ENCODE measurements at regions not wholly inside any gene's neighbourhood (a gene's known extent, or its start where the extent isn't known, plus 50 kb on each side); places are given as distances from the start of the nearest gene placed in this dataset.

GRCh38 chr2:118443596-118443995 lies 355.3 kb downstream of the INSIG2 start:
- POLR2A ChIA-PET: no interaction called here
- no peaks in the 10 kb centered on the region for H3K4me1 Mint-ChIP-seq (ENCODE audit: low read depth)
- no peak for ATAC-seq
- peaks cover 2% of the 10 kb centered on the region for H3K27me3 Mint-ChIP-seq (ENCODE audit: low read depth)
- H3K9me3 Mint-ChIP-seq (ENCODE audit: insufficient read depth): no peaks in the 10 kb centered on the region
- CTCF ChIA-PET: no interaction called here
- H3K4me3 Mint-ChIP-seq: no peak overlapping the region
- DNase-seq: no peak
- no peaks in the 10 kb centered on the region for H3K36me3 Mint-ChIP-seq (ENCODE audit: low read depth)
- H3K27ac Mint-ChIP-seq: no peak overlapping the region

DNA sequence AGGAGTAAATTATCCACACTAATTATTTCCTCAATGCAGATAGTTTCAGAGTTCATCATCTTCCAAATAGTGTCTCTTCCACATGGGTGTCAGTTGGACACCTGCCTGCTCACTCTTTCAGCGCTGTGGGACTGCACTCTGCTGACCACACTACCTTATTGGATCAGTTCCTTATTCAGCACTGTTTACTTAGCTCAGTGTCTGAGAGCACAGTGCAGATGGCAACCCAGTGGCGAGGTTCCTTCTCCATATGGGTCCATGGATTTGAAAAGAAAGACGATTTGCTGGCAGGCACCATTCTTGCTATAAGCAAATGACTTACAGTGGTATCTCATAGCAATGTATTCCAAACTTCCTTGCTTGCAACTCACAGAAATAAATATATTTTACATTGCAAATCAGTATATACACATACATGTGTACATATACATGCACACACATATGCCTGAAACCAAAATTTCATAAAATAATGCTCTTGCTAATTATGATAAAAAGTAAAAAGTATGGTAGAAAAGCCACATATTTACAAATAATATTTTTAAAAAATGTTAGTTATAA lies 354.8 kb downstream of the INSIG2 start:
- DNase-seq (no peak), ATAC-seq (no peak)
- ChIA-PET CTCF (no interaction called here), POLR2A (no interaction called here)
- no peaks in the 10 kb centered on the region for H3K4me1 Mint-ChIP-seq (ENCODE audit: low read depth)
- H3K9me3 Mint-ChIP-seq (ENCODE audit: insufficient read depth): no peaks in the 10 kb centered on the region
- H3K36me3 Mint-ChIP-seq (ENCODE audit: low read depth): no peaks in the 10 kb centered on the region
- H3K27me3 Mint-ChIP-seq (ENCODE audit: low read depth): no peaks in the 10 kb centered on the region
- H3K27ac Mint-ChIP-seq: no peak overlapping the region
- no peak overlapping the region for H3K4me3 Mint-ChIP-seq

GRCh38 chr2:118442046-118442445 lies 353.8 kb downstream of the INSIG2 start:
- POLR2A ChIA-PET: no interaction called here
- no peaks in the 10 kb centered on the region for H3K4me1 Mint-ChIP-seq (ENCODE audit: low read depth)

GRCh38 chr2:118440404-118441098 lies 352.3 kb downstream of the INSIG2 start:
- DNase-seq: no peak
- H3K4me3 Mint-ChIP-seq: no peak overlapping the region
- H3K27ac Mint-ChIP-seq: no peak overlapping the region
- H3K4me1 Mint-ChIP-seq (ENCODE audit: low read depth): no peaks in the 10 kb centered on the region
- no peak for ATAC-seq
- ChIA-PET CTCF (interaction anchor here (0.7 kb wide), 1 partner anchor 9 kb away, joined by 3 read pairs; no protein-coding TSS in a partner anchor), POLR2A (no interaction called here)
- no peaks in the 10 kb centered on the region for H3K36me3 Mint-ChIP-seq (ENCODE audit: low read depth)
- H3K27me3 Mint-ChIP-seq (ENCODE audit: low read depth): no peaks in the 10 kb centered on the region
- H3K9me3 Mint-ChIP-seq (ENCODE audit: insufficient read depth): no peaks in the 10 kb centered on the region

More at GRCh38 chr2:118442046-118442445, 353.8 kb downstream of the INSIG2 start:
- H3K27me3 Mint-ChIP-seq (ENCODE audit: low read depth): no peaks in the 10 kb centered on the region
- CTCF ChIA-PET: no interaction called here
- ATAC-seq: no peak
- no peak overlapping the region for H3K4me3 Mint-ChIP-seq
- H3K9me3 Mint-ChIP-seq (ENCODE audit: insufficient read depth): no peaks in the 10 kb centered on the region
- H3K36me3 Mint-ChIP-seq (ENCODE audit: low read depth): no peaks in the 10 kb centered on the region
- no peak overlapping the region for H3K27ac Mint-ChIP-seq
- DNase-seq: no peak

GRCh38 chr2:118437501-118437900 lies 349.2 kb downstream of the INSIG2 start:
- no peaks in the 10 kb centered on the region for H3K36me3 Mint-ChIP-seq (ENCODE audit: low read depth)
- ATAC-seq (no peak), DNase-seq (no peak)
- H3K4me1 Mint-ChIP-seq (ENCODE audit: low read depth): no peaks in the 10 kb centered on the region
- H3K27ac Mint-ChIP-seq: no peak overlapping the region
- ChIA-PET CTCF (no interaction called here), POLR2A (no interaction called here)
- no peaks in the 10 kb centered on the region for H3K27me3 Mint-ChIP-seq (ENCODE audit: low read depth)
- H3K9me3 Mint-ChIP-seq (ENCODE audit: insufficient read depth): no peaks in the 10 kb centered on the region
- no peak overlapping the region for H3K4me3 Mint-ChIP-seq

DNA sequence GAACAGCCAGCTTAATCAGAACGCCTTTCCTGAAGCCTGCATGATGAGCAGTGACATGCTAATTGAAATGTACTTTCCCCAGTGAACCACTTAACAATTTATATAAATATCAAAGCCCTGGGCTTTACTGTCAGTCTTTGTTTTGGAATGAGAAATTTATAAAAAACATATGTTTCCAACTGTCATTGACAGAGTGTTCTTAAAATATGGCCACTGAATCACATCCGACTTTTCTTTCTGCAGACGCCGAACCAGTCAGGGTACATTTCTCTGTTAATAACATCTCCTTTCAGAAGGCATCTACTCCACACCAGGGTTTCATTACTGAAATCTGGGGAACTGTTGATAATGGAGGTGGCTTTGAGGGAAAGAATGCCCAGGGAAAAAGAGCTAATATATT lies 343.7 kb downstream of the INSIG2 start:
- no peak overlapping the region for H3K27ac Mint-ChIP-seq
- ChIA-PET CTCF (interaction anchor here (1.0 kb wide), 1 partner anchor 9 kb away, joined by 3 read pairs; no protein-coding TSS in a partner anchor), POLR2A (no interaction called here)
- ATAC-seq: no peak
- H3K27me3 Mint-ChIP-seq (ENCODE audit: low read depth): no peaks in the 10 kb centered on the region
- no peak for DNase-seq
- H3K9me3 Mint-ChIP-seq (ENCODE audit: insufficient read depth): no peaks in the 10 kb centered on the region
- no peaks in the 10 kb centered on the region for H3K36me3 Mint-ChIP-seq (ENCODE audit: low read depth)
- H3K4me3 Mint-ChIP-seq: no peak overlapping the region
- H3K4me1 Mint-ChIP-seq (ENCODE audit: low read depth): no peaks in the 10 kb centered on the region

DNA sequence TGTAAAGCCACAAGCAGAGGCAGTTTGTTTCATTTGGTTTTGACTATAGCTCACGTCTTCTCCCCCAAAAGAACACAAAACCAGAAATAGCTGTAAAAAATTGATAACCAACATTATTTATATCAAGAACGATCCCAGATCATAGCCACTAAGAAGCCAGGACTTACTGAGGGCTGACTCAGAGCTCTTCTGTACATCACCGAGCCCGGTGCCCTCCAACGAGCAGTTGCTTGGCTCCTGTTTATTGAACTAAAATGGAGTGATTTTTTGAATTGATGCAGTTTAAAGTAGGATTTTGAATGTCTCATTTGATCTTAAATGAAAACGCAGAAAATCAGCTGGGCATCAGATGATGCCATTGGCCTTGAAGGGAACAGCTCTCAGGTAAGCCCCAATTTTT lies 343.3 kb downstream of the INSIG2 start:
- DNase-seq (no peak), ATAC-seq (no peak)
- Mint-ChIP-seq H3K4me1 (ENCODE audit: low read depth) (no peaks in the 10 kb centered on the region), H3K36me3 (ENCODE audit: low read depth) (no peaks in the 10 kb centered on the region), H3K9me3 (ENCODE audit: insufficient read depth) (no peaks in the 10 kb centered on the region), H3K27ac (no peak overlapping the region), H3K27me3 (ENCODE audit: low read depth) (no peaks in the 10 kb centered on the region), H3K4me3 (no peak overlapping the region)
- ChIA-PET CTCF (interaction anchor here (1.0 kb wide), 1 partner anchor 9 kb away, joined by 3 read pairs; no protein-coding TSS in a partner anchor), POLR2A (no interaction called here)

DNA sequence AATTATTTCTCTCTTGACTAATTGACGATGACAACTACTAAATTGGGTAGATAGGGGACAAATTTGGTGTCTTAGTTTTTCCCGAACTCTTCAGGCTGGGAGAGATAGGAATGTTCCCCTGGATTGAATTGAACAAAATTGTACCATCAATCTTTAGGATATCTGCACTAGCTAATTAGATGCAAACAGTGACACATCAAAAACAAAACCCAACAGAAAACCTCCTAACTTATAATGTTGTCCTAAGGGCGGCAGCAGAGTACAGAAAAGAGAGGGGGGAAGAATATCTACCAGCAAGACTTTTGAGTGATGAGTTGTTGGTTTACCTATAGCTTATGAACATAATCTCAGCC lies 342.9 kb downstream of the INSIG2 start:
- Mint-ChIP-seq H3K27ac (no peak overlapping the region), H3K4me1 (ENCODE audit: low read depth) (no peaks in the 10 kb centered on the region)

GRCh38 chr2:118430510-118431164 lies 342.4 kb downstream of the INSIG2 start:
- no peak overlapping the region for H3K27ac Mint-ChIP-seq
- ATAC-seq (no peak), DNase-seq (no peak)
- no peaks in the 10 kb centered on the region for H3K36me3 Mint-ChIP-seq (ENCODE audit: low read depth)
- ChIA-PET POLR2A (no interaction called here), CTCF (interaction anchor here (1.0 kb wide), 1 partner anchor 10 kb away, joined by 3 read pairs; no protein-coding TSS in a partner anchor)
- no peaks in the 10 kb centered on the region for H3K9me3 Mint-ChIP-seq (ENCODE audit: insufficient read depth)
- H3K27me3 Mint-ChIP-seq (ENCODE audit: low read depth): no peaks in the 10 kb centered on the region
- H3K4me3 Mint-ChIP-seq: no peak overlapping the region
- no peaks in the 10 kb centered on the region for H3K4me1 Mint-ChIP-seq (ENCODE audit: low read depth)

More for the DNA sequence above, 342.9 kb downstream of the INSIG2 start:
- Mint-ChIP-seq H3K36me3 (ENCODE audit: low read depth) (no peaks in the 10 kb centered on the region), H3K4me3 (no peak overlapping the region), H3K27me3 (ENCODE audit: low read depth) (no peaks in the 10 kb centered on the region), H3K9me3 (ENCODE audit: insufficient read depth) (no peaks in the 10 kb centered on the region)
- DNase-seq (no peak), ATAC-seq (no peak)
- CTCF ChIA-PET: interaction anchor here (1.0 kb wide), 1 partner anchor 10 kb away, joined by 3 read pairs; no protein-coding TSS in a partner anchor
- POLR2A ChIA-PET: no interaction called here

- Mint-ChIP-seq H3K9me3 (ENCODE audit: insufficient read depth) (no peaks in the 10 kb centered on the region), H3K36me3 (ENCODE audit: low read depth) (no peaks in the 10 kb centered on the region), H3K4me3 (no peak overlapping the region), H3K27me3 (ENCODE audit: low read depth) (no peaks in the 10 kb centered on the region), H3K27ac (no peak overlapping the region), H3K4me1 (ENCODE audit: low read depth) (no peaks in the 10 kb centered on the region)
- CTCF ChIA-PET: no interaction called here
- DNase-seq (no peak), ATAC-seq (no peak)
- POLR2A ChIA-PET: no interaction called here
Measured at GRCh38 chr2:118425191-118425590, 336.9 kb downstream of the INSIG2 start.

DNA sequence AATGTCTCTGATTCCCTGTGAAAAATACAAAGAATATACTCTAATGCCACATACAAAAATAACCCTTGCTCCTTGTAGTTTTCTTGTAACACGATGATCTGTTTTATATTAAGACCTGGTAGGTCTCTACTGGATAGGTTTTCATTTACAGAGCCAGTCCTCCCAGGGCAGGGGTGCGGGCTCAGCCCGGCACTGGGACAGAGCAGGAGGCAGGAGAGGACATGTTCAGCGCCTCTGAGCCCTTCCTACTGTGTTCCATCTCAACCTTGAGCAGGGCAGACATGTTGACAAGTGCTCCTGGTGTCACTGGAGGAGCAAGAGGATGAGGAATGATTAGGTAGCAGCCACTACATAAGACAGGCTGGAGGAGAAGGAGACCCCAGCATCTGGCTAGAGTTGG lies 335.5 kb downstream of the INSIG2 start:
- Mint-ChIP-seq H3K27ac (no peak overlapping the region), H3K9me3 (ENCODE audit: insufficient read depth) (no peaks in the 10 kb centered on the region)
- POLR2A ChIA-PET: no interaction called here

DNA sequence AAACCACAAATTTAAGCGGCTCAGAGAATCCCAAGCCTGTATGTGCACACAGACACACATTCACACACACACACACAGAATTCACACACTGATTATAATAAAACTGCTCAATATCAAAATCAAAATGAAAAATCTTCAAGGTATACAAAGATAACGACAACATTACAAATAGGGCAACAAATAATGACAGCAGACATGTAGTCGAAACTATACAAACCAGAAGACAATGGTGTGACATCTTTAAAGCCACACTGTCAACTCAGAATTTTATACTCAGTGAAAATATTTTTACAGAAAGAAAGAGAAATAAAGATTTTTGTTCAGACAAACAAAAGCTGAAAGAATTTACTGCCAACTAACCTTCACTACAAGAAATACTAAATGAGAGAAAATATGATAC lies 333.4 kb downstream of the INSIG2 start:
- Mint-ChIP-seq H3K27ac (no peak overlapping the region), H3K27me3 (ENCODE audit: low read depth) (no peaks in the 10 kb centered on the region), H3K36me3 (ENCODE audit: low read depth) (no peaks in the 10 kb centered on the region), H3K4me1 (ENCODE audit: low read depth) (no peaks in the 10 kb centered on the region), H3K9me3 (ENCODE audit: insufficient read depth) (no peaks in the 10 kb centered on the region), H3K4me3 (no peak overlapping the region)
- ChIA-PET CTCF (no interaction called here), POLR2A (no interaction called here)
- no peak for DNase-seq
- ATAC-seq: no peak

More for the DNA sequence above, 335.5 kb downstream of the INSIG2 start:
- no peaks in the 10 kb centered on the region for H3K36me3 Mint-ChIP-seq (ENCODE audit: low read depth)
- no peak for ATAC-seq
- no peaks in the 10 kb centered on the region for H3K4me1 Mint-ChIP-seq (ENCODE audit: low read depth)
- DNase-seq: no peak
- CTCF ChIA-PET: no interaction called here
- H3K27me3 Mint-ChIP-seq (ENCODE audit: low read depth): no peaks in the 10 kb centered on the region
- H3K4me3 Mint-ChIP-seq: no peak overlapping the region
